GM13976 (cell line): ENCODE measurements at regions not wholly inside any gene's neighbourhood (a gene's known extent, or its start where the extent isn't known, plus 50 kb on each side); places are given as distances from the start of the nearest gene placed in this dataset.

Experiments
- DNase-seq: peaks from one replicate; pipeline ENCODE4 v3.0.0; 2012; ENCODE audit warnings: low spot score
- in situ Hi-C: fragments of 300-500 bp; cut with MboI; formaldehyde crosslinking; loops from one replicate; pipeline ENCODE4 v1.12.0; 2022; ENCODE audit warnings: low sequenced_read_pairs, mixed read lengths, inconsistent platforms; ENCODE audit not compliant: unreplicated experiment
- TF ChIP-seq, protein P1 (sequence below): IDR thresholded peaks from 2 replicates; pipeline ENCODE4 v1.5.1; 2012; ENCODE audit warnings: borderline replicate concordance, mild to moderate bottlenecking; ENCODE audit not compliant: insufficient read depth; ENCODE audit errors: extremely low read depth, missing control alignments, control extremely low read depth

DNA sequence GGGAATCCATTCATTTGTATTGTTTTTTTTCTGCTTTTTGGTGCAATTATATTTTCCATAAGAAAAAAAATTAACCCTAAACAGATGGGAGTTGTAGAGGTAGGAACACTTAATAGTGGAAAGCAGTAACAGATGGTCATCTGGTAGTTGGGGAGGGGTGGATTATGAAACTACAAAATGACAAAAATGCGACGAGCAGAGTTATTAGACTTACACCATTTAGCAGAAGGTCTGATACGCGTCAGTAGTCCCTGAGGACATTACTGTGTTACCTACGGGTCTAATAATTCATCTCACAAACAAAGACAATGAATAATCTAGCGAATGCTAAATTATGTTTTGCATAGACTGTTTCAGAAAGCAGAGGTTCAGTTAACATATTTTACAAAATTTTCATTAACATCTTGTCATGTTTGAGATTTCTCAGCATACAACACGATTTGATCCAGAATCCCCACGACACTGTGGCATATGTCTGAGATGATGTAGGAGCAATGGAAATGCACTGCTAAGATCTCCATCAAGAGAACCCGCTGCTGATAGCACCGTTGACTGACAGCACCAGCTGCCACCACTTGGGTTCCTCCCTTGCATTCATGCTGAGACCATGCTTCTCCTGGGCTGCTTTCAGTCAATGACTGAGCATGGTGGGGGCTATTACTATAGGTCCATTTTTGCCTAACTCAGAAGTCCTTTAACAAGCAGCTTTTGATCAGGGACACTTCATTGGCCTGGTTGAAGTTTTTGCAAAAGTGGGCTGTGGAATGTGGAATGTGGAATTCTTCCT is 182.2 kb upstream of the CPHXL start:
- in situ Hi-C loops = no loop called here

GRCh38 chr16:75909746-75910145 is 183.5 kb upstream of the CPHXL start:
- in situ Hi-C loops = no loop called here
- DNase-seq = no peak
- TF ChIP-seq, protein P1, sequence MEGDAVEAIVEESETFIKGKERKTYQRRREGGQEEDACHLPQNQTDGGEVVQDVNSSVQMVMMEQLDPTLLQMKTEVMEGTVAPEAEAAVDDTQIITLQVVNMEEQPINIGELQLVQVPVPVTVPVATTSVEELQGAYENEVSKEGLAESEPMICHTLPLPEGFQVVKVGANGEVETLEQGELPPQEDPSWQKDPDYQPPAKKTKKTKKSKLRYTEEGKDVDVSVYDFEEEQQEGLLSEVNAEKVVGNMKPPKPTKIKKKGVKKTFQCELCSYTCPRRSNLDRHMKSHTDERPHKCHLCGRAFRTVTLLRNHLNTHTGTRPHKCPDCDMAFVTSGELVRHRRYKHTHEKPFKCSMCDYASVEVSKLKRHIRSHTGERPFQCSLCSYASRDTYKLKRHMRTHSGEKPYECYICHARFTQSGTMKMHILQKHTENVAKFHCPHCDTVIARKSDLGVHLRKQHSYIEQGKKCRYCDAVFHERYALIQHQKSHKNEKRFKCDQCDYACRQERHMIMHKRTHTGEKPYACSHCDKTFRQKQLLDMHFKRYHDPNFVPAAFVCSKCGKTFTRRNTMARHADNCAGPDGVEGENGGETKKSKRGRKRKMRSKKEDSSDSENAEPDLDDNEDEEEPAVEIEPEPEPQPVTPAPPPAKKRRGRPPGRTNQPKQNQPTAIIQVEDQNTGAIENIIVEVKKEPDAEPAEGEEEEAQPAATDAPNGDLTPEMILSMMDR = no peak

More for the DNA sequence above, 182.2 kb upstream of the CPHXL start:
- DNase-seq = no peak
- TF ChIP-seq, protein P1 = no peak

GRCh38 chr16:75911896-75912295 is 185.6 kb upstream of the CPHXL start:
- no peak for DNase-seq
- TF ChIP-seq, protein P1 = no peak
- in situ Hi-C loops = no loop called here

GRCh38 chr16:75913958-75914357 is 187.7 kb upstream of the CPHXL start:
- no peak for DNase-seq
- TF ChIP-seq, protein P1 = no peak

GRCh38 chr16:75916451-75916850 is 190.2 kb upstream of the CPHXL start:
- TF ChIP-seq, protein P1 = no peak
- in situ Hi-C loops = no loop called here
- no peak for DNase-seq

More at GRCh38 chr16:75913958-75914357, 187.7 kb upstream of the CPHXL start:
- in situ Hi-C loops = no loop called here

- TF ChIP-seq, protein P1 = no peak
- in situ Hi-C loops = no loop called here
- DNase-seq = no peak
Observed at GRCh38 chr16:75918109-75918508, 191.8 kb upstream of the CPHXL start.
